Sciatic nerve (tissue), 2 donors: ENCODE measurements at regions not wholly inside any gene's neighbourhood (a gene's known extent, or its start where the extent isn't known, plus 50 kb on each side); places are given as distances from the start of the nearest gene placed in this dataset.
A peak's percentile ranks its signal among the peaks of the same experiment; 100 is the strongest.
"Not testable (repeated sequence)": the region's sequence is repeated elsewhere in the genome, so short reads cannot be mapped to it uniquely, and the experiment has no call there.

Experiments
- ATAC-seq: fragments of 200-7000 bp; cut with Tn5 transposase; one replicate; pipeline ENCODE4 v1.9.1; 2020; ENCODE audit warnings: mild to moderate bottlenecking, moderate library complexity
- DNase-seq: peaks from one replicate; pipeline ENCODE4 v3.0.0-alpha.2; 2020; ENCODE audit warnings: low spot score
- intact Hi-C: fragments of 100-400 bp; cut with DNase I; formaldehyde crosslinking; loops from one replicate; pipeline ENCODE4 v1.14.2; 2022
- donor health status: DM: no; HTN: no; CAD: no.
- donor health status: DM: no; HTN: no; CAD: no.

DNA sequence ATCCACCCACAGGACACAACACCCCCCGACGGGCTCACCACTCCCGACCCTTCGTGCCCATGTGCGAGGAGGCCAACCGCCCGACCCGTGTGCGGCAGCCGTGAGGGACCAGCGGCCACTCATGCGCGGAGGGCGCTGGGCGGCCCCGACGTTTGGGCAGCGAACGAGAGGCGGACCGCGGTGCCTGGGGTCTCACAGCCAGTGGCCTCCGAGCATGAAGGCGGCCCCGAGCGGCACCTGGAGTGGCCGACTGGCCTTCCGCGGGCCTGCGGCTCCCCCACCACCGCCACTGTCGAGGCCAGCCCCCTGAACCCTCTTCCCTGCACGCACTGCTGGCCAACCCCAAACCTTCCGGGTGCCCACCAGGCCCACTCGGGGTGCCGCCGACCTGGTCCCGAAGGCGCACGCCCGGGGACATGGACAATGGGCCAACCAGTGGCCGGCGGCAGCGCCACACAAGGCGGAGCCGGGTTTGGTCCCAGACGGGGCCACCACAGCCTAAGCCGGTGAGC, 4274.9 kb upstream of the OR11H1 start:
- intact Hi-C loops: no loop called here
- ATAC-seq: no peak
- peak; percentile 45 for DNase-seq

DNA sequence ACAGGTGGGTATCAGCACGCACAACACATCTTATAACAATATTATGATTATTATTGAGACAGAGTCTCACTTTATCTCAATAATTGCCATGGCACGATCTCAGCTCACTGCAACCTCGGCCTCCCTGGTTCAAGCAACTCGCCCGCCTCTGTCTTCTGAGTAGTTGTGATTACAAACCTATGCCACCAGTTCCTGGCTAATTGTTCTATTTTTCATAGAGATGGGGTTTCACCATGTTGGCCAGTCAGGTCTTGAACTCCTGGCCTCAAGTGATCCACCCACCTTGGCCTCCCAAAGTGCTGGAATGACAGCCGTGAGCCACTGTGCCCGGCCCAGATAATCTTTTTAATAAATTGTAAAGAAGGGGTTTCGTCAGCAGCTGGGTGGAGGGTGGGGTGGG, 4257.0 kb upstream of the OR11H1 start:
- ATAC-seq, DNase-seq, intact Hi-C loops: not testable (repeated sequence)

DNA sequence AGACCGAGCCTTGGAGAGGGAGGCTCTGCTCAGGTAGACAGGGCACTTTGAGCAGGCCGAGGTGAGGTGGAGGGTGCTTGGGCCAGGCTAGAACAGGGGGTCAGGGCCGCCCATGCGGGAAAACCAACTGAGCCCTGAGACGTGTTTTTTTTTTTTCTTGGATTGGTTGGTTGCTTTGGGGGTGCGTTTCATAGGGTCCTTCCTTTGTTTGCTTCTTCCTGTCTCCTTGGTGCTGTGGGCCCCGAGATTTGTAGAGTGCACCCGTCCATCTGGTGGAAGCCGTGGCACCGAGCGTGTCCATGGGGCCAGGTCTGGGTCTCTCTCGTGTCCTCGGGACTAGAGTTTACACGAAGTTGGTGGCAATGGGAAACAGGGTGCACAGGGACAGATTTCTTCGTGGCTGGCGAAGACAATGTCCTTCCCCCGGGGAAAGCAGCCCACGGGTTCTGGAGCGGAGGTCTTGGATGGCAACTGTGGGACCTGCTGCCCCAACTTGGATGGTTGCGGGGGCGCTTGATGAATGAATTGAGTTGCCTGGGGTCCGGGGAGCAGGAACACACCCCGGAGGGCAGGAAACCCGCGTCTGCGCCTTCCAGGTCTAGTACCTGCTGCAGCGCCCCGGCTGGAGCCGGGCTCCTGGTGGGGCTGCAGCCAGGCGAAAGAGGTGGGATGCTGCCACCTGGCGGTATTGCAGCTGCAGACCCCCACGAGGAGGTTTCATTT, 4242.7 kb upstream of the OR11H1 start:
- intact Hi-C loops, DNase-seq, ATAC-seq: not testable (repeated sequence)

GRCh38 chr22:11285839-11286205, 4242.2 kb upstream of the OR11H1 start:
- intact Hi-C loops, DNase-seq, ATAC-seq: not testable (repeated sequence)

DNA sequence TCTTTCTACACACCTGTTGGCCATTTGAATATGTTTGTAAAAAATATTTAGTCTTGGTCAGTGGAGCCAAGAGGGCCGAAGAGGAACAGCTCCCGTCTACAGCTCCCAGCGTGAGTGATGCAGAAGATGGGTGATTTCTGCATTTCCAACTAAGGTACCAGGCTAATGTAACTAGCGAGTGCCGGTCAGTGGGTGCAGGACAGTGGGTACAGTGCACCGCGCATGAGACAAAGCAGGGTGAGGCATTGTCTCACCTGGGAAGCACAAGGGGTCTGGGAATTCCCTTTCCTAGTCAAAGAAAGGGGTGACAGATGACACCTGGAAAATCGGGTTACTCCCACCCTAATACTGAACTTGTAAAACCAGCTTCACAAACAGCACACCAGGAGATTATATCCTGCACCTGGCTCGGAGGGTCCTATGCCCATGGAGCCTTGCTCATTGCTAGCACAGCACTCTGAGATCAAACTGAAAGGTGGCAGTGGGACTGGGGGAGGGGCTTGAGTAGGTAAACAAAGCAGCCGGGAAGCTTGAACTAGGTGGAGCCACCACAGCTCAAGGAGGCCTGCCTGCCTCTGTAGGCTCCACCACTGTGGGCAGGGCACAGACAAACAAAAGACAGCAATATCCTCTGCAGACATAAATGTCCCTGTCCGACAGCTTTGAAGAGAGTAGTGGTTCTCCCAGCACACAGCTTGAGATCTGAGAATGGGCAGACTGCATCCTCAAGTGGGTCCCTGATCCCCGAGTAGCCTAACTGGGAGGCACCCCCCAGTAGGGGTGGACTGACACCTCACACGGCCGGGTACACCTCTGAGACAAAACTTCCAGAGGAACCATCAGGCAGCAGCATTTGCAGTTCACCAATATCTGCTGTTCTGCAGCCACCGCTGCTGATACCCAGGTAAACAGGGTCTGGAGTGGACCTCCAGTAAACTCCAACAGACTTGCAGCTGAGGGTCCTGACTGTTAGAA, 4239.5 kb upstream of the OR11H1 start:
- ATAC-seq, intact Hi-C loops, DNase-seq: not testable (repeated sequence)

DNA sequence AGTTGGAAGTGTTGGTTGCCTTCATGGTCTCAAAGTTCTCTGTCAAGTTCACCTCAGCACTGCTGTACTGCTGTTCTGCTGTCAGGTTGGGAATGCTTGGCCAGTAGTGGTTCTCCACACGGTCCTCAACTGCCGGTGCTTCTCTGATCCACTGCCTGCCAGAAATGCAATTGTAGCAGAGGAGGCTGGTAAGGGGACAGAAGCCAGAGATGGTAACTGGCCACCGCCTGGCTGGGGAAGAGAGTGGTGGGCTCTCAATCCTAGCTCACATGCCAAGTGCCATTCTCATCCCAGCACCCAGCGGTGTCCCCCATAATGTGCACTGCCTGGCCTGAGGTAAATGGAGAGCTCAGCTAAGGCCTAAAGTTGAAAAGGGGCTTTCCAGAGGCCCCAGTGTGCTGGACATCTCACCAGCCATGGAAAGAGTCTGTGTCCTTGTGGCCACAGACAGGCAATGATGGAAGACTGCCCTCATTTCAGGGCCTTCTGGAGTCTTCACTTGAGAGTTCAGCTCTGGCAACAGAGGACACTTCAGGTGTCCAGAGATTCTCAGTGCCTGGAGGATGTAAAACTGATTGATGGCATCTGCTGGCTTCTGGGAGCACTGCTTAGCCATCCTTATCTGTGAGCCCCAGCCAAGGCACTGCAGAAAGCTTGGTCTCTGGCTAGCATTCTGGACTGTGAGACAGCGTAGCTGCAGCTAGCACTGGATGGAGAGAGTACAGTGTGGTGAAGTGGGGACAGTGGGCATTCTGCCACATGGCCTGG, 4229.7 kb upstream of the OR11H1 start:
- intact Hi-C loops, ATAC-seq, DNase-seq: not testable (repeated sequence)

DNA sequence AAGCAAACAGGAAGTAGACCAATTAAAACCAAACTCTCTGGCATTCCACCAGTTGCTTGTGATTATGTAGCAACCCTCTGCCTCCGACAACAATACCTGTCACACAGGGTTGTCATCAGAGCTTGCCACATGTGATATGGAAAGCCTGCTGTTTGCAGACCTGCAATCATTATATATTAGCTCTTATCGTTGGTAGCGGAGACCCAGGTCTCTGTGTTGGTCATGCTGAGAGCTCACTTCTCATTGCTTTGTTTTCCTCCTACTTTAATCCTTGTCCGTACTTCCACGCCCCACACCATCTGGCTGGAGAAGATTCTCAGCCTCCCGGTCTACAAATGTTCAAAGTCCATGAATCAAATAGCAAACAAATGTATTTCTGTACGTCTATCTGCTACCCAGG, 4225.6 kb upstream of the OR11H1 start:
- DNase-seq, intact Hi-C loops, ATAC-seq: not testable (repeated sequence)

DNA sequence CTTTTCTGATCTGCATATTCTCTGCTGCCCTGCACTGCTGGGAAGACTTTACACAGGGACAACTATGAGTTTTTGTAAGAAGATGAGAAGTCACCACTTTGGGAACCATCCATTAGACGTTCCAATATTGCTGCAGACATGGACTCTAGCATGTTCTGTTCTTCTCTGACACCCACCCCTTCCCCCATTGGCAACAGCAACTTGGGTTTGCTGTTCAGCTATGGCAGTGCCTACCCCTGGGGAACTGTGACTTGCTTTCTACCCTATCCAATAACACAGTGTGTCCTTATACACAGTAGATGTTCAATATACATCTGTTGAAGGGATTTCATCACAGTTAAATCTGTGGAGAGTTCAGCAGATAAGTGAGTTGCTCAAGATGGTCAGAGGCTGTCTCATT, 4225.1 kb upstream of the OR11H1 start:
- intact Hi-C loops, ATAC-seq, DNase-seq: not testable (repeated sequence)

DNA sequence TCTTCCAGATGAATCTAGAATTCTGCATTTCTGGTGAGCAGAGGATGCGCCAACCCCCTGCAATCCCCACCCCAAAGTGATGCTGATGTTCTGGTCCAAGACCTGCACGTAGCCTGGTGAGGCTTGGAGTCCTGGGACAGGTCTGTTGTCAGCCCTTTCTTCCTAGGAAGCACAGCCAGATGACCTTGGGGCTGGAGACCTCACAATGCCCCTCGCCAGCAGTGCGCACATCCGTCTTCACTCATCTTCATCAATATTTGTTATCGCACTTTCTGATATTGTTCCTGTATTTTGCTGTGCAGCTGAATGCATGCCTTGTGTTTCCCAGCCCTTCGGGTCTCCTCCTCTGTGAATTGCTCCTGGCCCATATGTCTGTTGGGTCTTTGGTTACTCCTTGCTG, 4222.8 kb upstream of the OR11H1 start:
- intact Hi-C loops, ATAC-seq, DNase-seq: not testable (repeated sequence)

GRCh38 chr22:11306933-11307518, 4221.0 kb upstream of the OR11H1 start:
- not testable (repeated sequence) for DNase-seq

DNA sequence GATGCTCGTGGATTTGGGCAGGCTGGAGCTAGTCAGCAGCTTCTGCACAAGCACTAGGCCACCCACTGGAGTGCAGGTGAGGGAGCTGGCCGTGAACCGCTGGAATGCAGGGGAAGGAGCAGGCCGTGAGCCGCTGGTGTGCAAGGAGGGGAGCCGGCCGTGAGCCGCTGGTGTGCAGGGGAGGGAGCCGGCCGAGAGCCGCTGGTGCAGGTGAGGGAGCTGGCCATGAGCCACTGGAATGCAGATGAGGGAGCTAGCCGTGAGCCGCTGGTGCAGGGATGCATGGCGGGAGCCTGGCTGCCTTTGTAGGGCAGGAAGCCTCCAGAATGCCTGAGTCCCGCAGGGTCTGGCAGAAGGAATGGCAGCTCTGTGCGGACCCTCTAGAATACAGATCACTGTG, 4220.0 kb upstream of the OR11H1 start:
- ATAC-seq: no peak
- intact Hi-C loops: no loop called here
- DNase-seq: no peak

More at GRCh38 chr22:11306933-11307518, 4221.0 kb upstream of the OR11H1 start:
- ATAC-seq, intact Hi-C loops: not testable (repeated sequence)

- intact Hi-C loops, ATAC-seq, DNase-seq: not testable (repeated sequence)
Measured at GRCh38 chr22:11309777-11310176, 4218.2 kb upstream of the OR11H1 start.

GRCh38 chr22:11310647-11311046, 4217.3 kb upstream of the OR11H1 start:
- DNase-seq, intact Hi-C loops, ATAC-seq: not testable (repeated sequence)

DNA sequence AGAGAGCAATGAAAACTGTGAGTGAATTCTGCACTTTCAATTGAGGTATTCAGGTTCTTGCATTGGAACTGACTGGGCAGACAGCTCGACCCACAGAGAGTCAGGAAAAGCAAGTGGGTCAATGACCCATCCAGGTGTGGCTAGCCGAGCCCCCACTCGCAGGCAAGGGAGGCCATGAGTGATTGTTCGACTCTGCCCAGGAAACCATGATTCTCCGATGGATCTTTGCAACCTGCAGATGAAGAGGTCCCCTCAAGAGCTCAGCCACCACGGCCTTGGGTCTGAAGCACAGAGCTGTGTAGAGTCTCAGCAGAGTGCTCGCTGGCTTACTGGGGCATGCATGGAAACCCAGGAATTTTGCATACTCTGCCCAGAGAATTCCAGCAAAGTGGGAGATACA, 4215.4 kb upstream of the OR11H1 start:
- ATAC-seq, intact Hi-C loops, DNase-seq: not testable (repeated sequence)

GRCh38 chr22:11313040-11313759, 4214.8 kb upstream of the OR11H1 start:
- intact Hi-C loops, DNase-seq, ATAC-seq: not testable (repeated sequence)

DNA sequence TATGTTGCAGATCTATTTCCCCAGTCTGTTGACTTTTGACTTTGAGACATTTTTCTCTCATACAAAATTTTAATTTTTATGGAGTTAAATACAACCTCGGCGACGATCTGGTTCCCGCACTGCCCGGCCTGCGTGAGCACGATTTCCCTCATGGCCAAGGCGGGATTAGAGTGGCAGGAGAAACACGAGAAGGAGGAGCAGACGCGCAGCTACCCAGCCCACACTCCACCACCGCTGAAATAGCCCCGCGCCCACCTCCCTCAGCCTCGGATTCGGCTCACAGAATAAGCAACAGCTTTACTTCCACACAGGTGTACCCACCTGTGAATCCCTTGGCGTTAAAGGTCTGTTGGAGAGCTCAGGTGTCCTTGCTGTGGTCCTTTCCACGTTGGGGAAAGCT, 4209.4 kb upstream of the OR11H1 start:
- DNase-seq, ATAC-seq, intact Hi-C loops: not testable (repeated sequence)

GRCh38 chr22:11324439-11325037, 4203.5 kb upstream of the OR11H1 start:
- intact Hi-C loops, DNase-seq, ATAC-seq: not testable (repeated sequence)
